Muscle of leg (tissue), 3 donors: ENCODE measurements at regions not wholly inside any gene's neighbourhood (a gene's known extent, or its start where the extent isn't known, plus 50 kb on each side); places are given as distances from the start of the nearest gene placed in this dataset.

Experiments used
- DNase-seq: peaks from one replicate; pipeline ENCODE4 v3.0.0; 2013
- H3K27ac ChIP-seq: one replicate; pipeline ENCODE4 v1.5.1; 2013; ENCODE audit warnings: mild to moderate bottlenecking, low read length, control low read depth
- H3K27me3 ChIP-seq: one replicate; pipeline ENCODE4 v1.6.1; 2013; ENCODE audit warnings: low read length; ENCODE audit not compliant: control insufficient read depth, insufficient read depth
- H3K36me3 ChIP-seq: one replicate; pipeline ENCODE4 v1.6.1; 2013; ENCODE audit warnings: low read length; ENCODE audit not compliant: control insufficient read depth, insufficient read depth
- H3K4me1 ChIP-seq: one replicate; pipeline ENCODE4 v1.6.1; 2013; ENCODE audit warnings: low read length; ENCODE audit not compliant: control insufficient read depth, insufficient read depth
- H3K4me3 ChIP-seq: one replicate; pipeline ENCODE4 v1.5.1; 2013; ENCODE audit warnings: low read length, control low read depth
- H3K9me3 ChIP-seq: replicated peaks from 2 replicates; pipeline ENCODE4 v1.6.1; 2013; ENCODE audit warnings: low read depth, low read length; ENCODE audit not compliant: control insufficient read depth
- WGBS: methylation state at CpG from one replicate; pipeline ENCODE4 v1.1.5; 2013; ENCODE audit warnings: missing lambda C conversion rate; ENCODE audit not compliant: insufficient coverage; 5-methylcytosine and 5-hydroxymethylcytosine counted together

GRCh38 chr4:11194431-11194830, 234.3 kb downstream of the HS3ST1 start:
- Histone ChIP-seq H3K27ac (no peak overlapping the region), H3K36me3 (no peaks in the 10 kb centered on the region), H3K27me3 (no peaks in the 10 kb centered on the region), H3K4me3 (no peak overlapping the region), H3K4me1 (peaks cover 2% of the 10 kb centered on the region), H3K9me3 (no peaks in the 10 kb centered on the region)
- no CpG with 5 or more reads among the region's 3 CpGs for WGBS
- no peak for DNase-seq

GRCh38 chr4:11189756-11190155, 238.9 kb downstream of the HS3ST1 start:
- Histone ChIP-seq H3K36me3 (no peaks in the 10 kb centered on the region), H3K27me3 (no peaks in the 10 kb centered on the region), H3K9me3 (no peaks in the 10 kb centered on the region), H3K27ac (no peak overlapping the region), H3K4me1 (peaks cover 2% of the 10 kb centered on the region), H3K4me3 (no peak overlapping the region)
- DNase-seq, result no peak
- no CpG with 5 or more reads among the region's 2 CpGs for WGBS

- no peaks in the 10 kb centered on the region for H3K9me3 ChIP-seq
- no peaks in the 10 kb centered on the region for H3K27me3 ChIP-seq
- WGBS, result no CpG with 5 or more reads among the region's 2 CpGs
- no peak overlapping the region for H3K4me3 ChIP-seq
- no peaks in the 10 kb centered on the region for H3K36me3 ChIP-seq
- DNase-seq, result peak; percentile 66
- no peaks in the 10 kb centered on the region for H3K4me1 ChIP-seq
- no peak overlapping the region for H3K27ac ChIP-seq
Observed at GRCh38 chr4:11183356-11183740, 245.3 kb downstream of the HS3ST1 start.

- Histone ChIP-seq H3K27me3 (no peaks in the 10 kb centered on the region), H3K9me3 (no peaks in the 10 kb centered on the region), H3K36me3 (no peaks in the 10 kb centered on the region), H3K4me1 (no peaks in the 10 kb centered on the region), H3K27ac (no peak overlapping the region), H3K4me3 (no peak overlapping the region)
- peak; percentile 22 for DNase-seq
- no CpG with 5 or more reads among the region's 1 CpG for WGBS
Observed at GRCh38 chr4:11182586-11183355, 245.9 kb downstream of the HS3ST1 start.

- no peak overlapping the region for H3K4me3 ChIP-seq
- no peaks in the 10 kb centered on the region for H3K4me1 ChIP-seq
- DNase-seq, result no peak
Observed at GRCh38 chr4:11182031-11182430, 246.7 kb downstream of the HS3ST1 start.

GRCh38 chr4:11179796-11180195, 248.9 kb downstream of the HS3ST1 start:
- Histone ChIP-seq H3K27me3 (no peaks in the 10 kb centered on the region), H3K4me3 (no peak overlapping the region), H3K4me1 (no peaks in the 10 kb centered on the region), H3K9me3 (no peaks in the 10 kb centered on the region), H3K36me3 (no peaks in the 10 kb centered on the region), H3K27ac (no peak overlapping the region)
- DNase-seq, result no peak
- WGBS, result 85% methylated on average over 1 of the region's 2 CpGs

More at GRCh38 chr4:11182031-11182430, 246.7 kb downstream of the HS3ST1 start:
- Histone ChIP-seq H3K36me3 (no peaks in the 10 kb centered on the region), H3K27me3 (no peaks in the 10 kb centered on the region), H3K9me3 (no peaks in the 10 kb centered on the region), H3K27ac (no peak overlapping the region)

GRCh38 chr4:11178433-11178832, 250.3 kb downstream of the HS3ST1 start:
- Histone ChIP-seq H3K4me1 (no peaks in the 10 kb centered on the region), H3K9me3 (no peaks in the 10 kb centered on the region), H3K36me3 (no peaks in the 10 kb centered on the region), H3K4me3 (no peak overlapping the region), H3K27ac (no peak overlapping the region), H3K27me3 (no peaks in the 10 kb centered on the region)
- WGBS, result no CpG with 5 or more reads among the region's 5 CpGs
- DNase-seq, result no peak

- H3K9me3 ChIP-seq, result peaks cover 2% of the 10 kb centered on the region
- H3K27ac ChIP-seq, result no peak overlapping the region
- no peaks in the 10 kb centered on the region for H3K36me3 ChIP-seq
- H3K27me3 ChIP-seq, result no peaks in the 10 kb centered on the region
- no peak for DNase-seq
- H3K4me3 ChIP-seq, result no peak overlapping the region
- H3K4me1 ChIP-seq, result no peaks in the 10 kb centered on the region
Observed at GRCh38 chr4:11175374-11175773, 253.3 kb downstream of the HS3ST1 start.

- H3K36me3 ChIP-seq, result no peaks in the 10 kb centered on the region
- H3K4me1 ChIP-seq, result no peaks in the 10 kb centered on the region
- DNase-seq, result no peak
- peaks cover 2% of the 10 kb centered on the region for H3K9me3 ChIP-seq
- H3K4me3 ChIP-seq, result no peak overlapping the region
- no peaks in the 10 kb centered on the region for H3K27me3 ChIP-seq
- no peak overlapping the region for H3K27ac ChIP-seq
Observed at GRCh38 chr4:11166606-11167005, 262.1 kb downstream of the HS3ST1 start.

GRCh38 chr4:11166034-11166433, 262.7 kb downstream of the HS3ST1 start:
- Histone ChIP-seq H3K27ac (no peak overlapping the region), H3K36me3 (no peaks in the 10 kb centered on the region), H3K27me3 (no peaks in the 10 kb centered on the region), H3K4me3 (no peak overlapping the region), H3K4me1 (no peaks in the 10 kb centered on the region), H3K9me3 (peaks cover 2% of the 10 kb centered on the region)
- no CpG with 5 or more reads among the region's 4 CpGs for WGBS
- no peak for DNase-seq

- no peaks in the 10 kb centered on the region for H3K4me1 ChIP-seq
- no CpG with 5 or more reads among the region's 5 CpGs for WGBS
- no peaks in the 10 kb centered on the region for H3K36me3 ChIP-seq
- no peak for DNase-seq
- H3K9me3 ChIP-seq, result peaks cover 2% of the 10 kb centered on the region
- no peak overlapping the region for H3K4me3 ChIP-seq
- H3K27me3 ChIP-seq, result no peaks in the 10 kb centered on the region
- H3K27ac ChIP-seq, result no peak overlapping the region
Observed at GRCh38 chr4:11165052-11165451, 263.6 kb downstream of the HS3ST1 start.
